Activated gamma-delta T cell treated with Interleukin-2 at 50 U/mL for 16 hours (primary cell): ENCODE measurements at regions not wholly inside any gene's neighbourhood (a gene's known extent, or its start where the extent isn't known, plus 50 kb on each side); places are given as distances from the start of the nearest gene placed in this dataset.

ENCODE experiments used
- DNase-seq: peaks from one replicate; pipeline ENCODE4 v3.0.0-alpha.2; 2020

- DNase-seq = no peak
Observed at GRCh38 chr21:43364261-43364510, 62.7 kb downstream of the SIK1 start.

- no peak for DNase-seq
Observed at GRCh38 chr21:43363506-43364260, 63.2 kb downstream of the SIK1 start.

GRCh38 chr21:43362915-43363314, 64.0 kb downstream of the SIK1 start:
- no peak for DNase-seq

- peak; percentile 77 for DNase-seq
Observed at GRCh38 chr21:43362321-43362791, 64.6 kb downstream of the SIK1 start.

GRCh38 chr21:43361493-43362296, 65.2 kb downstream of the SIK1 start:
- peak; percentile 46 for DNase-seq

- DNase-seq = no peak
Observed at GRCh38 chr21:43361127-43361492, 65.8 kb downstream of the SIK1 start.

GRCh38 chr21:43360441-43361126, 66.3 kb downstream of the SIK1 start:
- no peak for DNase-seq

GRCh38 chr21:43358940-43359822, 67.8 kb downstream of the SIK1 start:
- DNase-seq = no peak

GRCh38 chr21:43357715-43358430, 69.1 kb downstream of the SIK1 start:
- DNase-seq = no peak

GRCh38 chr21:43355925-43356289, 71.0 kb downstream of the SIK1 start:
- no peak for DNase-seq

GRCh38 chr21:43355266-43355924, 71.5 kb downstream of the SIK1 start:
- DNase-seq = no peak

- no peak for DNase-seq
Observed at GRCh38 chr21:43354666-43355065, 72.3 kb downstream of the SIK1 start.

GRCh38 chr21:43354026-43354420, 72.9 kb downstream of the SIK1 start:
- DNase-seq = no peak

GRCh38 chr21:43353282-43354025, 73.5 kb downstream of the SIK1 start:
- no peak for DNase-seq

GRCh38 chr21:43352568-43353281, 74.2 kb downstream of the SIK1 start:
- DNase-seq = no peak

- no peak for DNase-seq
Observed at GRCh38 chr21:43352154-43352537, 74.8 kb downstream of the SIK1 start.

- DNase-seq = no peak
Observed at GRCh38 chr21:43351501-43352153, 75.3 kb downstream of the SIK1 start.

- no peak for DNase-seq
Observed at GRCh38 chr21:43349644-43350043, 77.3 kb downstream of the SIK1 start.

- DNase-seq = no peak
Observed at GRCh38 chr21:43348801-43349261, 78.1 kb downstream of the SIK1 start.
